Fibroblast of skin of right biceps (primary cell): ENCODE measurements at regions not wholly inside any gene's neighbourhood (a gene's known extent, or its start where the extent isn't known, plus 50 kb on each side); places are given as distances from the start of the nearest gene placed in this dataset.

Source experiments
- DNase-seq: peaks from one replicate; pipeline ENCODE4 v3.0.0-alpha.2; 2013

DNA sequence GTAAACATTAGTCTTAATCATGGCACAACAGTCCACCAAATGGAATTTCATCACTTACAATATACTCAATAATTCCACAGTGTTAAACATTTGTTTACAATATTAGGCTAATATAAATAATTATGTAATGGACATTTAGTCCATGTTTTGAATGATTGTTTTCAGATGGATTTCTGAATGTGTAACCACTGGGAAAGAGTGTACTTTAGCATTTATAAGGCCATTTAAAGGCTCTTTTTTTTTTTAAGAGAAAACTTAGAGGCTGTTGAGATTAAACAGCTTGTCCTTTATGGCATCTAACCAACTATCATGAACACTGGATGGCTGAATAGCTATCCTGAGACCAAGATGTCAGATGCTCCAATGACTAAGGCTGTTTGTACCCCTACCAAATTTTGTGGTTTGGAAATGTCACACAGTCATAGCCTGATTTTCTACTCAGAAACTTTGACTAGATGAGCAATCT lies 248.3 kb upstream of the GLI3 start:
- no peak for DNase-seq

DNA sequence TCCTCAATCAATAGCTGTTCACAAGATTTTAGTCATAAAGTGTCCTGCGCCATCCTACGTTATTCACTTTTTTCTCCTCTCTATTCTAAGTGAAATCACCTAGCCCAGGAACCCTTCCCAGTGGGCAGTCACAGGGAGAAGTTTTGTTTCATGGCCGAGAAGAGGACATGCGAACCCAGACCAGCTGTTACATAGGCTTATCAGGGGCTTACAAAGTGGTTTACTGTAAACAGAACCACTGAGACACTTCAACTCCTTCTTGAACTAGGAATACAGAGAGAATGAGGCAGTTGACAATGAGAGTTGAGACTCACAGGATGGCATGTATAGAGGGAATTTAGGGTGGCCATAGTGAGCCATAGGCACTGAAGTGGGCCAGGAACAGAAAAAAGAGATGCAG lies 246.9 kb upstream of the GLI3 start:
- DNase-seq: no peak

DNA sequence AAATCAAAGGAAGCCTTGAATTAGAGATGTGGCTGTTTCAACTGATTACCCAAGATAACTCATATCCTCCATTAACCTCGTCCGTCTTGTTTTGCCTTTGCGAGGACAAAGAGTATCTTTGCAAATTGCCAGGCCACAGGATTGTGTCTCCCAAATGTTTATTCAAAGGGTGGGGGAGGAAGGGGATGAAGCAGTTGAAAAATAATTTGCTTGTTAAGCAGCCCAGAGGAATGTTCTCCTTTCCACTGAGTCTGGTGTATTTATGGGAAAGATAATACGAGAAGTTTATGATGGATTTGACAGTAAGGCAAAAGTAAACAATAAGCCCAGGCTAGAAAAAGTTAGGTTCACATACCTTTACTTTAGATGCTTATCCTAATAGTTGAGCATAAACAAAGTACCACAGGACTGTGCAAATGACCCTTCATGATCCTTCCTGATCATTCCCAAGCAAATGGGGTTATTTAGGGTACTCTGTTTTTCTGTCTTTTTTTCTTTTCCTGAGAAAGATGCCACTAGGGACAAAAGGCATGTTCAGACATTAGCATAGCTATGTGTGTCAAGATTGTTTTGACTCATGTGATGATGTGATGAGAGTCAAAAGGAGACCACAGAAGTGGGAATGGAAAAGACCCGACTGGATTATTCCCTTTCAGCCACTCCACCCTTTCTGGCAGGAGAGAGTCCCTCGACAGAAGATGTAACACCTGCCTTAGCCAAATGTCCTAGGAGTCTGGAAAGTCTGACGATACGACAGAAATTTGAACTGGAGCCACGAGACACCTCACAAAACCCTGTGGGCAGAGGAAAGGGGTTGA lies 243.0 kb upstream of the GLI3 start:
- DNase-seq: peak; percentile 78

DNA sequence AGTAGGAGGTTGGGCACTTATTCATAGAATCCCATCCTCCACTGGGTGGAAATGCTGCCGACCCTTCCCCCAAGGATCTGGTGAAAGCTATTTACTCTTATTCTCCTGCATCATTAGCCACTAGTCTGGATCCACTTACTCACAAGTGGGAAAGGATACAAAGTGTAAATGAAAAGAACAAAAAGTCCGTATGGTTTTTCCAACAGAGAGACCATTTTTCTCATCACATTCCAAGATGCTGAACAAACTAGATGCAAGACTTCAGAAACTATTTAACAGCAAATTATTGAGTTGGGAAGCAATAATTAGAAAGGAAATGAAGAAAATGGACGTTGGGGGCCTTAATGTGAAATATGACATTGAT lies 242.4 kb upstream of the GLI3 start:
- no peak for DNase-seq

- DNase-seq: no peak
Measured at GRCh38 chr7:42478717-42479116, 241.7 kb upstream of the GLI3 start.

DNA sequence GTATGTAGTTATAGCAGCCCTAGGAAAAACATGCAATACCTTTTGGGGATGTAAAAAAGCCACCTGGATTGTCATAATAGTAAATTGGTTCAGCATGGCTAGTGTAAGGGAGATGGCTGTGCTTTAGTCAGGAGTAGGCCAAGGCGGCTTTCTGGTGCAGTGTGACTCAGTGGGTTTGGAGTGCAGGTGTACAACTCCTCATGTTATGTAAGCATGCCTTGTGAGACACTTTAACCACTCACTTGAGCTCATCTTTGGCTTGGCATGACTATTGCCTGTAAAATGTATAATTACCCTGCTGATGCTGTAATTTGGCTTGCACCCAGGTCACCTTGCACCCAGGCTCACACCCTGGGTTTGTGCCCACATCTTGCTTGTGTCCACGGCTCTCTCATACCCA lies 239.2 kb upstream of the GLI3 start:
- DNase-seq: no peak

GRCh38 chr7:42475082-42475481 lies 238.1 kb upstream of the GLI3 start:
- DNase-seq: no peak

DNA sequence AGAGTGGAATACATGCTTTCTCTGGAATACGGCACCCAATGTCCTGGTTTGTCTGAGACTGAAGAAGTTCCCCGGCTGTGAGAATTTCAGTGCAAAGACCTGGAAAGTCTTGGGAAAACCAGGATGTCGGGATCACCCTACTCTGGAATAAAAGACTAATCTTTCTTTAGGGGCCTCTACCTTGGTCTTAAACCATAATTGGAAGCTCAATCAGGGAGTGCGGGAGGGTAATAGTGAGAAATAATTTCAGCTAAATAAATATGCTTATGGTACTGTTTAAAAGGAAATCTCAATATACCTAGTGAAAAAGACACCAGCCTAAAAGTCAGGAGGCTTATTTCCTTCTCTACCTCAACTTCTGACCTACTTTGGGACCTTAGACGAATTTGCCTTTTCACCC lies 236.1 kb upstream of the GLI3 start:
- no peak for DNase-seq

- DNase-seq: no peak
Measured at GRCh38 chr7:42471573-42472174, 234.7 kb upstream of the GLI3 start.

GRCh38 chr7:42469341-42469740 lies 232.3 kb upstream of the GLI3 start:
- no peak for DNase-seq

- peak; percentile 40 for DNase-seq
Measured at GRCh38 chr7:42468471-42468870, 231.5 kb upstream of the GLI3 start.

DNA sequence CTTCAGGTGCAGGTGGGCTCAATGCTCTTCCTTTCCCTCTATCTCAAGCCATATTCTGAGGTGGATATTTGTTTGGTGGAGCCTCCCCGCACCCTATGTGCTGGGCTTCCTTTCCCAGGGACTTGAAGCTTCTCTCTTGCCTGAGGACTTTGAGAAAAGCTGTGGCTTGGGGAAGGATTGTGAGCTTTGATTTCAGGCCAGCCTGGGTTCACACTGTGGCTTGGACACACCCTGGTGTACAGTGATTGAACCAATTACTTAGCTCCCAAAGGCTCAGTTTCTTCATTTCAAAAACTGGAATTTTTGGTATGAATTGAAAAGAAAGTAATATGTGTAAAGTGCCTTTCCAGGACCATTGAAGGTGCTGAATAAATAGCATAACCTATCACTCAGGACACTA lies 224.5 kb upstream of the GLI3 start:
- no peak for DNase-seq

- peak; percentile 72 for DNase-seq
Measured at GRCh38 chr7:42460933-42461332, 223.9 kb upstream of the GLI3 start.

DNA sequence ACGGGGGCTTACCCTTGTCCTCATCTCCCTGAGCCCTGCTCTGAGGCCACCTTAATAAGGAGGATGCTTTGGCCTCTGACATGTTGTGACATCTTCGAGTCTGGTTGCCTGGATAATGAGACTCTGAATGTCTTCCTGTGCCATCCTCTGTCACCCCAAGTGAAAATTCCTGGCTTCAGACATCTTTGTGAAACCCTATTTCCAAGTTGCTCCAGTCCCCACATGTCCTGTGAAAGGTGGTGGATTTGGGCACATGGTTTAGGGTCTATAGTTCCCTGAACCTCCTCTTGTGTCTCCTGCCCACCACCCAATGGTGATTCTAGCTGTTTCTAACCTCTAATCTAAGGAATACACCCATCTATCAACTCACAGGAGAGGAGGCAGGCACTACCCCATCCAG lies 223.1 kb upstream of the GLI3 start:
- no peak for DNase-seq

DNA sequence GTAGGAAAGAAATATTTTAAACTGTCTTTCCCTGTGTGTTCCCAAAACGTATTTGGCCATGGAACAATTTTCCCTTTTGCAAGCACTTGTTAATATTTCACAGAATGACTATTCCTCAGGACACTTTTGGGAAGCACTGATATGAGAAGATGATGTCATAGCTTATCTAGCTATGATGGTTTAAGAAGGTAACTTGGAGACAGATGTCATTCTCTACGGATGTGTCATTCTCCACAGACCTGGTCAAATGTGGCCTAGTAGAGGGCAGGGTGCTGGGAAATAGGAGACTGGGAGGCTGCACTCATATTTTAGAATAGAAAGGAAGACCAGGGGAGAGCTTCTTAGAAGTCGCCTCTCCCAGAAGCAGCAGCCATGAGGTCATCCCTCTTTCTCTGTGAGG lies 220.7 kb upstream of the GLI3 start:
- peak; percentile 52 for DNase-seq

DNA sequence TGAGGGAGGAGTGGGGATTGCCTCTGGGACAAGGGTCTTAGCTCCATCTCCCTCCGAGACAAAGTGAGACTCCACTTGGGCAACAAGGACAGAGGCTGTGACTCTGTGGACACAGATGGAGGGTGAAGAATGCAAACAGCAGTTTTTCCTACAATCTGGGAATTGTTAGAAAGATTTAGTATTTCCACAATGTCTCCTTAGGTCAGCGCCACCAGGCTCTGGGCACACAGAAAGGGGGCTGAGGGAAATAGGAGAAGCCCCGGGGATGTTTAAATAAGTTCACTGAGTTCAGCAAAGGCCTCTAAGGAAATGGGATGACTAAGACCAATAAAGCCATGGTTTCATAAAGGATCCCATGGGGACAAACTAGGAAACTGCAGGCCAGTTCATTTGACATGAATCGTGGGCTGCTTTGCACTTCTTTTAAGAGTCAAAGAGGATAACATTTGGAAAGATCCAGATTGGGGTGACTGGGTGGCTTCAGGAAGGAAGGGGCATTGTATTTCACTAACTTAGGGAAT lies 219.8 kb upstream of the GLI3 start:
- DNase-seq: peak; percentile 38

DNA sequence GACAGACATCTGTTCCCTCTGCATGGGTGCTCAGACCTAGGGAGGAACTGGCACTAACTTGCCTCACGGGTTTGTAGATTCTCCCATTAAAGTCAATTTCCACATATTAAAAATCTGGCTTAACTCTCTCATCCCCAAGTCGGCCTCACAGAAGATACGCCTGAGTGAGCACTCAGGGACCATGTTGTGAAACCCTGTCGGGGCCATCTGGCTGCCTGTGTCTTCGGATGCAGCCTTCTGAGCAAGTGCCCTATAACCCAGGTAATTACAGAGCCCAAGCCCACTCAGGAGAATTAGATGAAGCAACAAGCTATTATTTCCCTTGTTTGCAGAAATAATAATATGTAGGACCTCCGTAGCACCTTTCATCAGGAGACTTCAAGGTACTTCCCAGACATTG lies 219.3 kb upstream of the GLI3 start:
- no peak for DNase-seq

GRCh38 chr7:42453931-42454361 lies 216.9 kb upstream of the GLI3 start:
- DNase-seq: peak; percentile 67

- DNase-seq: peak; percentile 63
Measured at GRCh38 chr7:42452356-42452755, 215.3 kb upstream of the GLI3 start.

DNA sequence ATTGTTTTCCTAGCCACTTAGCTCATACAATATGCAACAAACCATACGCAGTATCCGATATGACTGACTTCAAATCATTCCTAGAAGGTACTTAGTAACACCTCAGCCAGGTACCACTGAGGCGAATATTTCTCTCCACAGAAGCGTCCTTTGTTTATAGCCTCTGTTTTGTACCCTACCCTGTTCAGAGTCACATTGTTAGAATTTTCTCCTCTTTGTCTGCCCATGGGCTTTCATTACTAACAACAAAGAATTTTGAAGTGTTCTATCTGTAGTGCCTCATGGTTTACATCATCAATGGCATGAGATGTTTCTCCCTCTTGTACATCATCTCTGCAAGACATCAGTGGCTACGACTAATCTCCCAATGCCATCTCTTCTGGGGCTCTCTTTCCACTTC lies 212.4 kb upstream of the GLI3 start:
- DNase-seq: no peak

GRCh38 chr7:42448901-42449300 lies 211.9 kb upstream of the GLI3 start:
- DNase-seq: no peak

DNA sequence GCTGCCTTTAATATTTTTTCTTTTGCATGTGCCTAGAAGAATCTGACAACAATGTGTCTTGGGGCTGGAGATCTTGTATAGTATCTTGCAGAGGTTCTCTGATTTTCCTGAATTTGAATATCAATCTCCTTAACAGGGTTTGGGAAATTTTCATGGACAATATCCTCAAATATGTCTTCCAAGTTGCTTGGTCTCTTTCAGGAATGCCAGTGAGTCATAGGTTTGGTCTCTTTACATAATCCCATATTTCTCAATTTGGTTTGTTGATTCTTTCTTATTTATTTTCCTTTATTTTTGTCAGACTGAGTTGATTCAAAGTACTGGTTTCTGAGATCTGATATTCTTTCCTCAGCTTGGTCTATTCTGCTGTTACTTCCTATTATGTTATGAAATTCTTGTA lies 208.7 kb upstream of the GLI3 start:
- DNase-seq: peak; percentile 42

- no peak for DNase-seq
Measured at GRCh38 chr7:42440951-42441350, 203.9 kb upstream of the GLI3 start.

DNA sequence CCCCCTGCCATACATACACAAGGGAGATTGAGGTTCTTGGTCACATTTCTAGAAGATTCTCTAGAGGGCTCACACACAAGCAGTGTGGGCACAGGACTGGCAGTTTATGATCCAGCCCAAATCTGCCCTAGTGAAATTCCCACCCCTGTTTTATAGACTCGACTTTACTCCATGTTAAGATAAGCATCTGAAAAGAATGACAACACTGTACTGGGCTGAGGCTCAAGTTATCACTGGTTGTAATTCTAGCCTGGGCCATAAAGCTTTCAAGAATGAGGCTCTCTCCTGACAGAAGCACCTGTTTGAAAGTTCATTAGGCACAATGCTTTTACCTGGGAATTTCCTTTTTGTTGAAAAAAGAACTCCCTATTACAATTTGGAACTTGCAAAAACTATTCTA lies 195.6 kb upstream of the GLI3 start:
- no peak for DNase-seq

DNA sequence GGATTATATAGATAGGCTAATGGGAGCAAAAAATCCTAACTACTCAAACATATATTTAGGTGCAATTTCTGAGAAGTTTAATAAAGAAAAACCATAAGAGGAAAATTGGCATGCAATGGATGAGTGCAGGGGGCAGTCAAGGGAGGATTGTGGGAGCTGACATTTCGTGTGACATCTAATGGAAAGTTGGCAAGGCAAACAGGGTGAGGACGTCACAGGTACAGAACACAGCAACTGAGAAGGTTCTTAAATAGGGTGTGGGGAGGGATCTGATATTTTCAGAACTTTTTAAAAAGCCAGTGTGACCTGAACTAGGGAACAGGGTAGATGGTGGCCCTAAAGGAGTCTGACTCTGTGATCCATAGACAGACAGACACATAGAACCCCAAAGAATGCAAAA lies 194.9 kb upstream of the GLI3 start:
- DNase-seq: no peak
